ENCODE measurements at regions not wholly inside any gene's neighbourhood (a gene's known extent, or its start where the extent isn't known, plus 50 kb on each side); places are given as distances from the start of the nearest gene placed in this dataset.

GRCh38 chr4:24091639-24092233 is 201.9 kb upstream of the PPARGC1A start:
- DNase-seq: no peak

DNA sequence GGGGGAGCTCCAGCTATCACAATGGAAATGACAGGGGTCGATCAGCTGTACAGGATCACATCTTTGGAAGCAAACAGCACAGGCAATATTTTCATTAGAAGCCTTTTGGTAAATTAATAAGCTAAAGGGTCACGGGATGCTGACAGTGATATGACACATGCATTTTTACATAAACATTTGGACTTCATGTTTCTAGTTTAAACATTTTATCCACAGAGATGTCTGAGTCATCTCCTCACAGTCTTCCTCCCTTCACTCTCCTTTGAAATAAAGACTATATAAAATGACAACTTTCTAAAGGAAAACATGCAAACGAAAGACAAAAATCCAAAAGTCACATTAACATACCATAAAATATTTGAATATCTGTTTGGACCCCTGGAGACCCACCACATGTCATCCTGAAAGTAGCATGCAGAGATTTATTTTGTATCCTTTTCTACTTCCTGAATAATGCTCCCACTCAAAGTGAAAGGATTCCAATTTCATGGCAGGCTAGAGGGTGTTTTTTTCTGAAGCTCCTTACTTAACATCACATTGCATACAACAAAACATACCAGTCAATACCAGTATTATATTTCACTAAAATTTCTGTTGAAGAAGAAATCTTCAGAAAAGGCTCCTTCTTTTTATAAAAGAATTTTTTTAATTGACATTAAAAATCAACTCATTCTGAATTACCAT is 200.1 kb upstream of the PPARGC1A start:
- no peak for DNase-seq

DNA sequence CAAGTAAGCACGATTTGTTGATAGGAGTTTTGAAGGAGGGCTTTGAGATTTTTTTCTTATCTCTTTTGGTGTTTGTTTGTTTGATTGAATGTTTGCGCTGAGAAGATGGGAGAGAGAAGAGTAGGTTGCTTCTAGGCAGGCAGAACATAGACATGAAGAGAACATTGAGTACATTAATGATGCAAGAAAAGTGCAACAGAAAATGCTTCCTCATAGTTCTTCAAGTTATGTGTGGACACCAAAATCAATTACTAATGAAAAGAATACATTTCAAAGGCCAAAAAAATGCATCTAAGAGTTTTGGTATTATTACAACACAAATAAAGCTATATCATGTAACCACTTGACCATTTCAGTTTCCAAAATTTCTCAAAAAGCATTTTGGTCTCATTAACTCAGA is 191.0 kb upstream of the PPARGC1A start:
- DNase-seq: no peak

- DNase-seq: no peak
These were observed 188.6 kb upstream of the PPARGC1A start for GRCh38 chr4:24078347-24078962.

DNA sequence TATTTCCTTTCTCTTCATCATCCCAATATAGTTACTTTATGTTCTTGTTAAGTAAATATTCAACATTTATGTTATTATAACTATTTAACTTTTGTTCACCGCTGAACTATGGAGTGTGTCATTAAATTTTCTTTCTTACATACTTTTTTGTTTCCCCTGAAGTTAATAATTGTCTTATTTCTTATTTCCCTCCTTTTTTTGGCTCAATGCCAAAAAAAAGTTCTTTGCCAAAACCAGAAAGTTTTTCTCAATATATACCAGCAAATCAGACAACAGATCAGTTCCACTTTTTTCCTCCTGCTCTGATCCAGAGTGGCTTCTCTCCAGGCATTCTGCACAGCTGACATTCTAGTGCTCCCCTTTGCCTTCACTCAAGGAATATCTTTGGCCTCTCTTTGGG is 187.0 kb upstream of the PPARGC1A start:
- no peak for DNase-seq

GRCh38 chr4:24073948-24074347 is 184.1 kb upstream of the PPARGC1A start:
- no peak for DNase-seq

- no peak for DNase-seq
These were observed 181.9 kb upstream of the PPARGC1A start for GRCh38 chr4:24071612-24072372.

GRCh38 chr4:24070117-24070516 is 180.3 kb upstream of the PPARGC1A start:
- no peak for DNase-seq

GRCh38 chr4:24067367-24068193 is 177.7 kb upstream of the PPARGC1A start:
- DNase-seq: no peak

DNA sequence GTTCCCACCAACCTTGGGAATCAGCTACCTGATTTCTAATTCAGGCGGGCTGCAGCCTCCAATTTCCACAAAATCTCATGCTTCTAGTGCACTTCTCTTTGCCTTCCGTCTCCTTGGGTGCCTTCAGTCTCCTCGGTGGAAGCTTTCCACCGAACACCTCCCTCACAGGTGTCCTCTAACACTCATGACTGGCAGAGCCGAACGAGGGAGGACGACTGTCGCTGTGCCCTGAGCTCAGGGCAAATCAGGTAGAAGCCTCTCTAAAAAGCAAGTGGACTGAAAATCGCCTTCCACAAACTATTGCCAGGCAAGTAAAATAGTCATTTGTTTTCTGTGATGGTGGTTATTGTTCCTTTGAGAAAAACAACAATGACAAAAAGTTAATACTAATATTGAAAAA is 176.1 kb upstream of the PPARGC1A start:
- DNase-seq: no peak

- peak; percentile 81 for DNase-seq
These were observed 173.9 kb upstream of the PPARGC1A start for GRCh38 chr4:24063731-24064130.

- no peak for DNase-seq
These were observed 171.1 kb upstream of the PPARGC1A start for GRCh38 chr4:24060932-24061331.

DNA sequence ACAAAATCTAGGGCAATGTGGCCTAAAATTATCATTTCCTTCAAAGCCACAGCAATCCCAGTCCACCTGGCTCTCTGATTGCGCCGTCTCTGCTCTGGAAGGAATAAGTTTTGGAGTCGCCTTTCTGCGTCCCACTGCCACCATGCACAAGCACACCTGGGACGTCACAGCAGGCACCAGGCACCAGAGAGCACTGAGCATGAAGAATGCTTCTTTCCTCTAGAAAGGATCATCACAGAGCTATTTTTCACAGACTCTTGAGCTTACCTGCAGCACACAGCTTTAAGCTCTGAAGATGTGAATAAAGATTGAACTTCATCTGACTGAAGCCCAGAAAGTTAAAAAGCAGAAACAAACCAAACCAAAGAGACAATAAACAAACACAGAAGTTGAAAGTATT is 170.0 kb upstream of the PPARGC1A start:
- DNase-seq: no peak

- no peak for DNase-seq
These were observed 168.2 kb upstream of the PPARGC1A start for GRCh38 chr4:24057915-24058559.

DNA sequence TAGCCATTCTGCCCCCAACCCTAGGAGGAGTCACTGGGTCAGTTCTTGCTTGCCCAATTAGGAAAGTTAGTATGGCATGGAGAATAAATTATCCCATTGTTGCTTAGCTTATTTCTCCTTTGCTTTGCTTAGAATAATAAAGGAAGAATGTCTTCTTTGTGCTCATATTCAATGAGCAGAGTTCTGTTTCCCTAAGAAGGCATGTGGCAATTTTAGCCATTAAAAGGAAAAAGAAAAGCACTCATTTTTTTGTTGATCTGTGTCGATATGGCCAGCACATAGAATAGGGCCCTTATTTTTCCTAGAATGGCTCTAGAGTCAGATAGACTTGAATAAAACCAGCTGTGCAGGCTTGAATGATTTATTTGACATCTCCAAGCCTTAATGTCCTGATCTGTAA is 166.4 kb upstream of the PPARGC1A start:
- no peak for DNase-seq

GRCh38 chr4:24055623-24056022 is 165.8 kb upstream of the PPARGC1A start:
- no peak for DNase-seq

GRCh38 chr4:24054910-24055309 is 165.1 kb upstream of the PPARGC1A start:
- DNase-seq: no peak

GRCh38 chr4:24053934-24054333 is 164.1 kb upstream of the PPARGC1A start:
- no peak for DNase-seq

GRCh38 chr4:24044610-24045589 is 155.1 kb upstream of the PPARGC1A start:
- no peak for DNase-seq

DNA sequence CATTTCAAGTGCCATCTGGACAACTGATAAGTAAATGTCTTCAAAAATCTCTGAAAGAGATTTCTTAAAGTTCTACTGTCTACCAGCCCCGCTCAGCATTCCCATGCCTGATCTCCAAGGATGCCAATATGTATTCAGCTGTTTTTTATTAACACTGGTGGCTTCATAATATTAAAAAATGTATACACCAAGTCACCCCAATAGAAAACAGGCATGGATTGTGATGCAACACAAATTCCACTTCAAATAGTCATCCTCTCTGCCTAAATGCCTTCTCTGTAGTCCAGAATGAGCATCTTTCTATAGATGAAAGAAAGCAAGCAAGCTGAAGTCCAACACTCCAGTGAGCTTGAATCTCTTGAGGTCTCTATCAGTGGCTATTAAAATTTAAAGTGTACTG is 152.2 kb upstream of the PPARGC1A start:
- DNase-seq: no peak

DNA sequence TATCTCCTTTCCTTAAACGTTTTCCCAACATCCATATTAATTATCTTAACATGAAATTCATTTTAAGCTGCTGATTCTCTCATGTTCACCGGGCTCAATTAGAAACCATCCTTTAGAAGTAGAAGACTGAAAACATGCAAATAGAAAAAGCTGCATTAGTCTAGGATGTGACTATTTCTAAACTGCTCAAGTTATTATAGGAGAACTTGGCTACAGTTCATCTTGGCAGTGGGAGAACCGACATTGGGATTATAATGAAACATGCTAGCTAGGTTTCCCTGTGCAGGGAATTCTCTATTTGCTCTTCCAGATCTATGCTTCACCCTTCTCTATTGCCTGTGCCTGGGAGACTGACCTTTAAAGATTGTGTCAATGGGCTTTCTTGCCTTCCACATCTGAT is 151.0 kb upstream of the PPARGC1A start:
- no peak for DNase-seq
